ENCODE measurements at regions not wholly inside any gene's neighbourhood (a gene's known extent, or its start where the extent isn't known, plus 50 kb on each side); places are given as distances from the start of the nearest gene placed in this dataset.

- TF ChIP-seq CTCF (IDR thresholded peaks at IDR 0.05), result no peak
- no peak for TF ChIP-seq POLR2A (IDR thresholded peaks at IDR 0.05)
Measured at GRCh38 chr5:167478188-167478587, 813.3 kb upstream of the WWC1 start.
